Astrocyte (in vitro differentiated cells and primary cell): ENCODE measurements at regions not wholly inside any gene's neighbourhood (a gene's known extent, or its start where the extent isn't known, plus 50 kb on each side); places are given as distances from the start of the nearest gene placed in this dataset.

Experiments used
- EZH2 ChIP-seq: IDR thresholded peaks from 2 replicates; pipeline ENCODE4 v1.6.1; 2012; ENCODE audit warnings: mild to moderate bottlenecking, low read length, inconsistent platforms; ENCODE audit not compliant: insufficient read depth
- TF ChIP-seq, protein P1 (sequence below): IDR thresholded peaks from 2 replicates; pipeline ENCODE4 v1.5.1; 2011; ENCODE audit warnings: low read depth, mild to moderate bottlenecking, inconsistent platforms, low read length, moderate library complexity; ENCODE audit not compliant: insufficient read depth

DNA sequence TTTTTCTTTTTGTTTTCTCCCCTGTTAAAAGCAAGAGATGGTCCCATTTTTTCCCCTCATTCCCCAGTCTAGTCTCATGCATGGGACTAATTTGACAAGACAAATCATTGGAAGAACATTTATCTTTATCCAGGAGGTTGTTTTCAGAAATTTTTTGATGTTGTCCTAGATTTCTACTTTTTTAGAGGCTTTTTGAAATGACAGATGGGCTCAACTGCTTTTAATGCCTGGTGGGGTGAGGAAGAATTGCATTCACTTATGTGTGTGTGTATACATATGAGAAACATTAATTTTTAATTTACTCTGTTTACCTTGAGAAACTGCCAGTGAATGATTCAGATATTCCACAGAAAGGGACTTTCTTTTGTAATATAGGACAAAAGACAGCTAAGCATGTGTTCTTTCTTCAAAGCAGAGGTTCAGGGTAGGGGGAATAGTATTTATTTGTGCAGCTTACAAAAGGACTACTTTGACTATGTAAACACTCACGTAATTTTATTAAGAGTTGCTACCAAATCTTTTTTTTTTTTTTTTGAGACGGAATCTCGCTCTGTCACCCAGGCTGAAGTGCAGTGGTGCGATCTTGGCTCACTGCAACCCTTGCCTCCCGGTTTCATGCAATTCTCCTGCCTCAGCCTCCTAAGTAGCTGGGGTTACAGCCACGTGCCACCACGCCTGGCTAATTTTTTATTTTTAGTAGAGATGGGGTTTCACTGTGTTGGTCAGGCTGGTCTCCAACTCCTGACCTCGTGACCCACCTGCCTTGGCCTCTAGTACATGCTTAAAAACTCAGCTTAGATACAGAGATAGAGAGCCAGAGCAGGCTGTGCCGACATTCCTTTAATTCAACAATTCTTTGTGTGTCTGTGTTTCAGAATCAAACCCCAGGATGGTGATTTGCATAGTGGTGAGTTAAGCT is 130.1 kb upstream of the RARB start:
- TF ChIP-seq, protein P1, sequence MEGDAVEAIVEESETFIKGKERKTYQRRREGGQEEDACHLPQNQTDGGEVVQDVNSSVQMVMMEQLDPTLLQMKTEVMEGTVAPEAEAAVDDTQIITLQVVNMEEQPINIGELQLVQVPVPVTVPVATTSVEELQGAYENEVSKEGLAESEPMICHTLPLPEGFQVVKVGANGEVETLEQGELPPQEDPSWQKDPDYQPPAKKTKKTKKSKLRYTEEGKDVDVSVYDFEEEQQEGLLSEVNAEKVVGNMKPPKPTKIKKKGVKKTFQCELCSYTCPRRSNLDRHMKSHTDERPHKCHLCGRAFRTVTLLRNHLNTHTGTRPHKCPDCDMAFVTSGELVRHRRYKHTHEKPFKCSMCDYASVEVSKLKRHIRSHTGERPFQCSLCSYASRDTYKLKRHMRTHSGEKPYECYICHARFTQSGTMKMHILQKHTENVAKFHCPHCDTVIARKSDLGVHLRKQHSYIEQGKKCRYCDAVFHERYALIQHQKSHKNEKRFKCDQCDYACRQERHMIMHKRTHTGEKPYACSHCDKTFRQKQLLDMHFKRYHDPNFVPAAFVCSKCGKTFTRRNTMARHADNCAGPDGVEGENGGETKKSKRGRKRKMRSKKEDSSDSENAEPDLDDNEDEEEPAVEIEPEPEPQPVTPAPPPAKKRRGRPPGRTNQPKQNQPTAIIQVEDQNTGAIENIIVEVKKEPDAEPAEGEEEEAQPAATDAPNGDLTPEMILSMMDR, result no peak
- no peak for TF ChIP-seq EZH2
